Tibial nerve (tissue), 4 donors: ENCODE measurements at regions not wholly inside any gene's neighbourhood (a gene's known extent, or its start where the extent isn't known, plus 50 kb on each side); places are given as distances from the start of the nearest gene placed in this dataset.

Experiments used
- DNase-seq, 2 donors: peaks; one replicate each; pipeline ENCODE4 v3.0.0-alpha.2; 2019; ENCODE audit warnings: low spot score in 2 of 2
- H3K27ac ChIP-seq, 4 donors: fragments of 200-600 bp; sonication (generic) in 3 of 4; one replicate each; pipeline ENCODE4 v1.5.1; 2017 to 2019; ENCODE audit warnings: mild to moderate bottlenecking in 1 of 4
- H3K27me3 ChIP-seq, 2 donors: fragments of 200-600 bp; sonication (generic) in 1 of 2; one replicate each; pipeline versions ENCODE4 v1.5.1 to v1.6.0; 2017 to 2019
- H3K36me3 ChIP-seq, 3 donors: fragments of 200-600 bp; sonication (generic); one replicate each; pipeline ENCODE4 v1.5.1; 2018 to 2019
- H3K4me1 ChIP-seq, 4 donors: fragments of 200-600 bp; sonication (generic) in 3 of 4; one replicate each; pipeline ENCODE4 v1.5.1; 2017 to 2019
- H3K4me3 ChIP-seq, 4 donors: fragments of 200-600 bp; sonication (generic) in 3 of 4; one replicate each; pipeline ENCODE4 v1.5.1; 2017 to 2019; ENCODE audit warnings: mild to moderate bottlenecking in 1 of 4, moderate library complexity in 1 of 4
- H3K9me3 ChIP-seq, 4 donors: fragments of 200-600 bp; sonication (generic) in 3 of 4; one replicate each; pipeline ENCODE4 v1.5.1; 2017 to 2019
- EP300 ChIP-seq, 2 donors: sonication (generic); formaldehyde crosslinking; IDR thresholded peaks; one replicate each; pipeline ENCODE4 v1.6.1; 2017; ENCODE audit warnings: antibody characterized with exemption in 2 of 2, mild to moderate bottlenecking in 1 of 2
- POLR2A ChIP-seq, 2 donors: fragments of 450-650 bp; IDR thresholded peaks; one replicate each; pipeline ENCODE4 v1.6.1; 2017; ENCODE audit warnings: antibody characterized with exemption in 2 of 2, mild to moderate bottlenecking in 2 of 2, moderate library complexity in 2 of 2
- WGBS, 2 donors: methylation state at CpG; one replicate each; pipeline ENCODE4 v1.1.5; 2018; 5-methylcytosine and 5-hydroxymethylcytosine counted together
- TF ChIP-seq, protein P1 (sequence below), 5 experiments: fragments of 200-600 bp in 3 of 5; fragments of 450-650 bp in 2 of 5; sonication (generic) in 3 of 5; IDR thresholded peaks; one replicate each; pipeline ENCODE4 v1.5.1; 2016 to 2019; ENCODE audit warnings: antibody characterized with exemption in 5 of 5, mild to moderate bottlenecking in 3 of 5, moderate library complexity in 2 of 5

DNA sequence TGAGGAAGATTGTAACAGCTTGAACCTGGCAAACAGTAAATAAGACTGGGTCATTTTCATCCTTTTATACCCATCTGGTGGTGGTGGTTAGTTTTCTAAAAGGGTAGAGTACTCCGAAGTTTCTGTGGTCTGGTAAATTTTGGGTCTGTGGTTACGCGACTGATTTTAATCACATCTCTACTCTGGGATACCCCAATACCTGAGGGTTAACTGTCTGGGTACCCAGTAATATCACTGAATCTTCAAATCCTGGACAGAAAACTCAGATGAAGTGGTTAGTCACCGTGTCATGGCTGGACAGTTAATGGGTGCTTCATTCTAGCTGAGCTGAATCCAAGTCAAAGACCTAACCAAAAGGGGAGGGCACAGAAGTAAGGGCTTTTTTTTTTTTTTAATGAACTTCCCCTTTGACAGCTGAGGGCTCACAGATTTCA, 474.2 kb downstream of the GADD45G start:
- Histone ChIP-seq H3K4me3 (no peak overlapping the region), H3K27ac (no peak overlapping the region), H3K27me3 (no peaks in the 10 kb centered on the region), H3K4me1 (no peaks in the 10 kb centered on the region), H3K36me3 (no peaks in the 10 kb centered on the region), H3K9me3 (no peaks in the 10 kb centered on the region)
- 80 to 92% methylated on average over 4 of the region's 4 CpGs for WGBS, 2 donors
- no peak for DNase-seq
- TF ChIP-seq, protein P1, sequence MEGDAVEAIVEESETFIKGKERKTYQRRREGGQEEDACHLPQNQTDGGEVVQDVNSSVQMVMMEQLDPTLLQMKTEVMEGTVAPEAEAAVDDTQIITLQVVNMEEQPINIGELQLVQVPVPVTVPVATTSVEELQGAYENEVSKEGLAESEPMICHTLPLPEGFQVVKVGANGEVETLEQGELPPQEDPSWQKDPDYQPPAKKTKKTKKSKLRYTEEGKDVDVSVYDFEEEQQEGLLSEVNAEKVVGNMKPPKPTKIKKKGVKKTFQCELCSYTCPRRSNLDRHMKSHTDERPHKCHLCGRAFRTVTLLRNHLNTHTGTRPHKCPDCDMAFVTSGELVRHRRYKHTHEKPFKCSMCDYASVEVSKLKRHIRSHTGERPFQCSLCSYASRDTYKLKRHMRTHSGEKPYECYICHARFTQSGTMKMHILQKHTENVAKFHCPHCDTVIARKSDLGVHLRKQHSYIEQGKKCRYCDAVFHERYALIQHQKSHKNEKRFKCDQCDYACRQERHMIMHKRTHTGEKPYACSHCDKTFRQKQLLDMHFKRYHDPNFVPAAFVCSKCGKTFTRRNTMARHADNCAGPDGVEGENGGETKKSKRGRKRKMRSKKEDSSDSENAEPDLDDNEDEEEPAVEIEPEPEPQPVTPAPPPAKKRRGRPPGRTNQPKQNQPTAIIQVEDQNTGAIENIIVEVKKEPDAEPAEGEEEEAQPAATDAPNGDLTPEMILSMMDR (IDR thresholded peaks at IDR 0.05), result no peak
- TF ChIP-seq POLR2A (IDR thresholded peaks at IDR 0.05) (no peak), EP300 (IDR thresholded peaks at IDR 0.05) (no peak)

DNA sequence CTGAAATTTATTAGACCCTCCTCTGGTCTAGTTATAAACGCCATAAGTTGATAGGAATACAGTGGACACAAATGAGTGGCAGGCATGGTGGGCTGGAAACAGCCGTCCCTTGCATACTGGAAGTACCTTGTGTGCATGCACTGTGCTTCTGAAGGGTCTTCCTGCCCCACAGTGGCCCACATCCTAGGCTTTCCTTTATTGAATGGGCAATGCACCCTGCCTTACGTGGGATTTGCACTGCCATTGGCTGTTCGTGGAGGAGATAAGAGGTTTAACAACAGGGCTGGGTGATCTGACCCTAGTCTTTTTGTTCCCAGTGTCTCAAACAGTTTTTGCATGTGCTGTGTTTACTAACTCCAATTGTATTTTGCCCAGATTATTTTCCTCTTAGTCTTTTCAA, 480.8 kb downstream of the GADD45G start:
- H3K4me1 ChIP-seq, result peaks cover 0 to 3% (median 0%) of the 10 kb centered on the region in 4 donors
- no peak overlapping the region for H3K4me3 ChIP-seq
- TF ChIP-seq, protein P1 (IDR thresholded peaks at IDR 0.05), result no peak
- TF ChIP-seq POLR2A (IDR thresholded peaks at IDR 0.05) (no peak), EP300 (IDR thresholded peaks at IDR 0.05) (no peak)
- 86 to 87% methylated on average over 4 of the region's 4 CpGs for WGBS, 2 donors
- H3K36me3 ChIP-seq, result no peaks in the 10 kb centered on the region
- no peak overlapping the region for H3K27ac ChIP-seq
- no peaks in the 10 kb centered on the region for H3K9me3 ChIP-seq
- H3K27me3 ChIP-seq, result no peaks in the 10 kb centered on the region
- DNase-seq, result no peak

DNA sequence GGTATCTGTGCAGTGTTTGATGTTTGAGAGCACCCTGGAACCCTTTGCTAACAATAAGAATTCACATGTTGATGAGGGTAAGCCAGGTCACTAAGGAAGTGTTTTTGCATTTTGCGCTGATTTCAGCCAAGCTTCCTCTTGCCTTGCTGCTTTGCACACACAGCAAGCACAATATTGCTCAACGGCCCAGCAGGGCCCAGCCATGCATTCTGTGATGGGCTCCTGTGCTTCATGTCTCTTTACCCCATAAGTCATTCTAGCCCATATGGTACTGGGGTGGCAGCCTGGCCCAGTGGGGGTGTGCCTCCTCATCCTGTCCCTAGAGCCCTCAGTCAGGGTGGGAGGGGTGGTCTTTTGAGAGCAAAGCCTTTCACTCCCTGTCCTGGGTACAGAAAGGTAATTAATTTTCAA, 481.3 kb downstream of the GADD45G start:
- no peak overlapping the region for H3K4me3 ChIP-seq
- DNase-seq, result no peak
- TF ChIP-seq POLR2A (IDR thresholded peaks at IDR 0.05) (no peak), EP300 (IDR thresholded peaks at IDR 0.05) (peak in 1 of 2 donors; percentile 51)
- no peak overlapping the region for H3K27ac ChIP-seq
- H3K4me1 ChIP-seq, result peaks cover 0 to 3% (median 0%) of the 10 kb centered on the region in 4 donors
- H3K9me3 ChIP-seq, result no peaks in the 10 kb centered on the region
- 71 to 79% methylated on average over 2 of the region's 2 CpGs for whole genome bisulfite sequencing, 2 donors
- no peaks in the 10 kb centered on the region for H3K27me3 ChIP-seq
- H3K36me3 ChIP-seq, result no peaks in the 10 kb centered on the region

DNA sequence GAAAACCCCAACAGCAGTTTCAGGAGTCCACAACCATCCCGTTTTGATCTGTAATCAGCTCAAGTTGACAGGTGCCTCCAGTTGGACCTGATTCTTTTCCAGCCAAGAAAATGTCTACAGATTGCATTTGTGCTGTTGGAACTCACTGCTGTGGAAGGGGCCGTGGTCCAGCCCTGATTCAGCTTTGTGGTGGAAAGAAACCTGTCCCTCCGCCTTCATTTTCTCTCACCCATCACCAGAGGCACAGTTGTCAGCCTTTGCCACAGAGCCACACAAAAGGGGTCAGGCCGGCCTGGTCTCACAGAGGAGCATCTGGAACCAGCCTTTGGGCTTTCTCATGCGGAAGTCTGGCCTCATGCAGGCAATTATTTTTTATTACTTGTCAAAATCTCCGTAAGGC, 483.6 kb downstream of the GADD45G start:
- Histone ChIP-seq H3K27ac (no peak overlapping the region), H3K4me1 (peaks cover 0 to 3% (median 0%) of the 10 kb centered on the region in 4 donors), H3K9me3 (no peaks in the 10 kb centered on the region), H3K36me3 (no peaks in the 10 kb centered on the region), H3K27me3 (no peaks in the 10 kb centered on the region), H3K4me3 (no peak overlapping the region)
- TF ChIP-seq EP300 (IDR thresholded peaks at IDR 0.05), result no peak
- TF ChIP-seq, protein P1 (IDR thresholded peaks at IDR 0.05), result no peak
- TF ChIP-seq POLR2A (IDR thresholded peaks at IDR 0.05), result no peak
- no peak for DNase-seq
- WGBS, 2 donors, result 73 to 82% methylated on average over 6 of the region's 6 CpGs

DNA sequence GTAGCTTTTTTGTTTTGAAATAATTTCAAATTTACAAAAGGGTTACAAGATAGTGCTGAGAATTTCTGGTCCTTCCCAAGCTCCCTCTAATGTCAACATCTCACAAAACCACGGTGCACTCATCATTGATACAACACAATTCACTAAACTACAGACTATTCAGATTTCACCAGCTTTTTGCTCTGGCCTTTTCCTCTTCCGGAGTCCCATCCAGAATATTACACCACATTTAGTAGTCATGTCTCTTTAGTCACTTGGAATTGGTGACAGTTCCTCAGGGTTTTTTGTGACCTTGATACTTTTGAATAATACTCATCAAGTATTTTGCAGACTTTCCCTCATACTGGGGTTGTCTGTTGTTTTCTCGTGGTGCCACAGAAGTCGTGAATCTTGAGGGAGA, 484.0 kb downstream of the GADD45G start:
- Histone ChIP-seq H3K9me3 (no peaks in the 10 kb centered on the region), H3K4me3 (no peak overlapping the region), H3K27me3 (no peaks in the 10 kb centered on the region), H3K27ac (no peak overlapping the region), H3K4me1 (peaks cover 0 to 3% (median 0%) of the 10 kb centered on the region in 4 donors), H3K36me3 (no peaks in the 10 kb centered on the region)
- no peak for DNase-seq
- WGBS, 2 donors, result 75 to 76% methylated on average over 4 of the region's 4 CpGs
- TF ChIP-seq POLR2A (IDR thresholded peaks at IDR 0.05) (no peak), EP300 (IDR thresholded peaks at IDR 0.05) (no peak)
- TF ChIP-seq, protein P1 (IDR thresholded peaks at IDR 0.05), result no peak

DNA sequence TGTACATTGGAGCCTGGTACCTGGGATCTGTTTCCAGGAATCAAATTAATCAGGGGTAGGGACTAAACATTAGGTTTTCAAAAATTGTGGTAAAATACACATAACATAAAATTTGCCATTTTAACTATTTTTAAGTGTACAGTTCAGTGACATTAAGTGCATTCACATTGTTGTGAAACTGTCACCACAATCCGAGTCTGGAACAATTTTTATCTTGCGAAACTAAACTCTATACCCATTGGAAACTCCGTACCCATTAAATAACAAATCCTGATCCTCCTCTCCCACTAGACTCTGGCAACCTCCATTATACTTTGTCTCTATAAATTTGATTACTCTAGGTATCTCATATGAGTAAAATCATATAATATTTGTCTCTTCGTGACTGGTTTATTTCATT, 486.2 kb downstream of the GADD45G start:
- Histone ChIP-seq H3K27me3 (no peaks in the 10 kb centered on the region), H3K27ac (no peak overlapping the region), H3K4me1 (no peaks in the 10 kb centered on the region), H3K36me3 (no peaks in the 10 kb centered on the region), H3K9me3 (no peaks in the 10 kb centered on the region), H3K4me3 (no peak overlapping the region)
- whole genome bisulfite sequencing, 2 donors, result 92 to 94% methylated on average over 4 of the region's 4 CpGs
- no peak for TF ChIP-seq POLR2A (IDR thresholded peaks at IDR 0.05)
- TF ChIP-seq, protein P1 (IDR thresholded peaks at IDR 0.05), result no peak
- TF ChIP-seq EP300 (IDR thresholded peaks at IDR 0.05), result no peak
- DNase-seq, result no peak
